K562 (cell line): ENCODE measurements at regions not wholly inside any gene's neighbourhood (a gene's known extent, or its start where the extent isn't known, plus 50 kb on each side); places are given as distances from the start of the nearest gene placed in this dataset.
A peak's percentile ranks its signal among the peaks of the same experiment; 100 is the strongest.

Source experiments
- ATAC-seq: fragments of 200-7000 bp; cut with Tn5 transposase; 3 replicates; pipeline ENCODE4 v1.9.1; 2020; ENCODE audit warnings: moderate library complexity
- BruUV-seq: library from RNA; stranded (reverse); fragments of 400-500 nt; replicated peaks from 2 replicates; lab custom pipeline; 2021; lab: Mats Ljungman, UMichigan
- CTCF ChIA-PET: fragments of 300-600 bp; formaldehyde crosslinking; extraction: SDS; loops from one replicate; lab custom pipeline; 2021; ENCODE audit warnings: low intra/inter-chr PET ratio; lab: Yijun Ruan, JAX
- POLR2A ChIA-PET: fragments of 300-600, 350-650 bp; sonication (Branson Sonifier 250); formaldehyde crosslinking; extraction: SDS; loops from one replicate; lab custom pipeline; 2021; ENCODE audit warnings: antibody characterized with exemption, inconsistent platforms; lab: Yijun Ruan, JAX
- DNase-seq, 4 experiments: peaks; one replicate each; pipeline versions ENCODE4 v3.0.0 to v3.0.0-alpha.2; 2011 to 2018; ENCODE audit warnings: low spot score in 3 of 4, mixed read lengths in 3 of 4; ENCODE audit errors: extremely low read depth in 1 of 4
- FAIRE-seq: peaks from 2 replicates; lab custom pipeline; 2011; peaks lifted over from hg19 to GRCh38; lab: Jason Lieb, UNC
- H2AFZ ChIP-seq: 2 replicates; pipeline ENCODE4 v1.6.0; 2011; ENCODE audit warnings: low read depth, low read length, control low read depth, inconsistent platforms
- H3K27ac ChIP-seq: fragments of 200-600 bp; 3 replicates; pipeline ENCODE4 v1.8.0; 2011; ENCODE audit warnings: low read depth, mild to moderate bottlenecking, control low read depth, inconsistent platforms, low read length, moderate library complexity, mixed read lengths; ENCODE audit errors: extremely low read depth
- H3K27me3 ChIP-seq, 2 experiments: fragments of 300-600 bp in 1 of 2; 2 replicates in 1 of 2; 3 replicates in 1 of 2; pipeline versions ENCODE4 v1.6.0 to v1.8.0; 2011; ENCODE audit warnings: inconsistent platforms in 2 of 2, low read length in 2 of 2, mild to moderate bottlenecking in 1 of 2, mixed read lengths in 1 of 2, moderate library complexity in 1 of 2; ENCODE audit not compliant: control insufficient read depth in 2 of 2, insufficient read depth in 2 of 2
- H3K36me3 ChIP-seq: fragments of 300-600 bp; 3 replicates; pipeline ENCODE4 v1.8.0; 2011; ENCODE audit warnings: mild to moderate bottlenecking, low read length, inconsistent platforms; ENCODE audit not compliant: control insufficient read depth, insufficient read depth
- H3K4me1 ChIP-seq, 2 experiments: fragments of 200-600 bp in 1 of 2; replicated peaks in 1 of 2; 2 replicates in 1 of 2; 3 replicates in 1 of 2; pipeline versions ENCODE4 v1.5.1 to v1.8.0; 2011; ENCODE audit warnings: inconsistent platforms in 2 of 2, low read length in 2 of 2, mild to moderate bottlenecking in 1 of 2, mixed read lengths in 1 of 2, moderate library complexity in 1 of 2; ENCODE audit not compliant: control insufficient read depth in 2 of 2, insufficient read depth in 2 of 2
- H3K4me2 ChIP-seq: 2 replicates; pipeline ENCODE4 v1.6.1; 2011; ENCODE audit warnings: low read length, control low read depth, inconsistent platforms, mixed read lengths; ENCODE audit not compliant: insufficient read depth
- H3K4me3 ChIP-seq: fragments of 200-600 bp; sonication (generic), shearing (Covaris generic); 2 replicates; pipeline ENCODE4 v1.5.1; 2016; ENCODE audit warnings: control low read depth, inconsistent platforms
- H3K79me2 ChIP-seq: fragments of 200-600 bp; 3 replicates; pipeline ENCODE4 v1.8.0; 2011; ENCODE audit warnings: low read length, inconsistent platforms; ENCODE audit not compliant: control insufficient read depth, insufficient read depth
- H3K9ac ChIP-seq, 2 experiments: 2 replicates each; pipeline versions ENCODE4 v1.6.0 to v1.6.1; 2011; ENCODE audit warnings: low read depth in 2 of 2, low read length in 2 of 2, control low read depth in 1 of 2, inconsistent platforms in 1 of 2, mild to moderate bottlenecking in 1 of 2, mixed read lengths in 1 of 2; ENCODE audit not compliant: insufficient read depth in 1 of 2
- H3K9me1 ChIP-seq: one replicate; pipeline ENCODE4 v1.6.0; 2011; ENCODE audit warnings: inconsistent platforms, mild to moderate bottlenecking, low read length, moderate library complexity; ENCODE audit not compliant: control insufficient read depth, insufficient read depth
- H3K9me3 ChIP-seq: replicated peaks from 2 replicates; pipeline ENCODE4 v1.5.1; 2011; ENCODE audit warnings: low read depth, low read length, inconsistent platforms; ENCODE audit not compliant: control insufficient read depth, insufficient read depth
- H4K20me1 ChIP-seq: replicated peaks from 2 replicates; pipeline ENCODE4 v1.6.1; 2011; ENCODE audit warnings: low read length, inconsistent platforms, mixed read lengths; ENCODE audit not compliant: control insufficient read depth, insufficient read depth
- ADNP ChIP-seq: fragments of 200-800 bp; sonication (Bioruptor generic); IDR thresholded peaks from 2 replicates; pipeline ENCODE4 v1.6.1; 2016; ENCODE audit warnings: missing genetic modification characterization, missing compliant biosample characterization
- DIDO1 ChIP-seq: fragments of 450-650 bp; IDR thresholded peaks from 2 replicates; pipeline ENCODE4 v1.6.1; 2016; ENCODE audit warnings: low read depth, missing biosample characterization, missing genetic modification characterization
- E2F3 ChIP-seq: fragments of 250-450 bp; sonication (Bioruptor Pico); IDR thresholded peaks from 2 replicates; pipeline ENCODE4 v1.4.0; 2020; ENCODE audit warnings: mild to moderate bottlenecking
- ERF ChIP-seq: fragments of 450-650 bp; formaldehyde crosslinking; IDR thresholded peaks from 2 replicates; pipeline ENCODE4 v1.4.0; 2020; ENCODE audit warnings: mild to moderate bottlenecking, mixed read lengths
- GATAD2A ChIP-seq: fragments of 450-650 bp; IDR thresholded peaks from 2 replicates; pipeline ENCODE4 v1.6.1; 2017
- HEY1 ChIP-seq: fragments of 250-450 bp; sonication (Bioruptor Pico); IDR thresholded peaks from 2 replicates; pipeline ENCODE4 v1.5.0; 2020; ENCODE audit warnings: mild to moderate bottlenecking, moderate library complexity, borderline replicate concordance
- NFXL1 ChIP-seq: fragments of 450-650 bp; formaldehyde crosslinking; IDR thresholded peaks from 2 replicates; pipeline ENCODE4 v1.4.0; 2021; ENCODE audit warnings: mild to moderate bottlenecking
- RAD51 ChIP-seq: fragments of 450-650 bp; IDR thresholded peaks from 2 replicates; pipeline ENCODE4 v1.7.1; 2016; ENCODE audit warnings: low read depth, mild to moderate bottlenecking, borderline replicate concordance
- RHOXF2B ChIP-seq: fragments of 250-450 bp; sonication (Bioruptor Pico); conservative IDR thresholded peaks from 2 replicates; pipeline ENCODE4 v1.5.1; 2021
- ZNF212 ChIP-seq: fragments of 450-650 bp; formaldehyde crosslinking; IDR thresholded peaks from 2 replicates; pipeline ENCODE4 v1.4.0; 2020; ENCODE audit warnings: mild to moderate bottlenecking
- ZNF445 ChIP-seq: fragments of 250-450 bp; sonication (Bioruptor Pico); IDR thresholded peaks from 2 replicates; pipeline ENCODE4 v1.4.0; 2020; ENCODE audit warnings: low read depth, mild to moderate bottlenecking, moderate library complexity
- ZSCAN32 ChIP-seq: fragments of 450-650 bp; formaldehyde crosslinking; IDR thresholded peaks from 2 replicates; pipeline ENCODE4 v1.4.0; 2020; ENCODE audit warnings: mild to moderate bottlenecking, moderate library complexity
- WGBS: fragments of 100-300 bp; shearing (Covaris generic); methylation state at CpG from one replicate; pipeline ENCODE4 v1.1.6; 2016; ENCODE audit warnings: low coverage, mixed read lengths; ENCODE audit not compliant: insufficient coverage; ENCODE audit errors: missing lambda C conversion rate; 5-methylcytosine and 5-hydroxymethylcytosine counted together
- in situ Hi-C: fragments of 300-500 bp; cut with MboI; formaldehyde crosslinking; loops from 4 replicates; pipeline ENCODE4 v1.15.0; 2018; ENCODE audit warnings: inconsistent platforms, mixed read lengths
- intact Hi-C: fragments of 100-400 bp; cut with micrococcal nuclease; formaldehyde crosslinking; loops from 2 replicates; pipeline ENCODE4 v1.14.2; 2022
- TF ChIP-seq, protein P1 (sequence below), 2 experiments: fragments of 450-650 bp in 1 of 2; IDR thresholded peaks; 2 replicates each; pipeline ENCODE4 v1.6.1; 2011 to 2017; ENCODE audit warnings: low read depth in 2 of 2, antibody characterized with exemption in 1 of 2, borderline replicate concordance in 1 of 2, low read length in 1 of 2, mild to moderate bottlenecking in 1 of 2, mixed read lengths in 1 of 2; ENCODE audit not compliant: control insufficient read depth in 1 of 2
- TF ChIP-seq, protein P2 (sequence below): sonication (generic); formaldehyde crosslinking; IDR thresholded peaks from 2 replicates; pipeline ENCODE4 v1.8.0; 2022; ENCODE audit warnings: mild to moderate bottlenecking, missing genetic modification reagents, borderline replicate concordance
- TF ChIP-seq, protein P3 (sequence below): fragments of 450-650 bp; IDR thresholded peaks from 2 replicates; pipeline ENCODE4 v1.6.1; 2016; ENCODE audit warnings: missing biosample characterization, missing genetic modification characterization

DNA sequence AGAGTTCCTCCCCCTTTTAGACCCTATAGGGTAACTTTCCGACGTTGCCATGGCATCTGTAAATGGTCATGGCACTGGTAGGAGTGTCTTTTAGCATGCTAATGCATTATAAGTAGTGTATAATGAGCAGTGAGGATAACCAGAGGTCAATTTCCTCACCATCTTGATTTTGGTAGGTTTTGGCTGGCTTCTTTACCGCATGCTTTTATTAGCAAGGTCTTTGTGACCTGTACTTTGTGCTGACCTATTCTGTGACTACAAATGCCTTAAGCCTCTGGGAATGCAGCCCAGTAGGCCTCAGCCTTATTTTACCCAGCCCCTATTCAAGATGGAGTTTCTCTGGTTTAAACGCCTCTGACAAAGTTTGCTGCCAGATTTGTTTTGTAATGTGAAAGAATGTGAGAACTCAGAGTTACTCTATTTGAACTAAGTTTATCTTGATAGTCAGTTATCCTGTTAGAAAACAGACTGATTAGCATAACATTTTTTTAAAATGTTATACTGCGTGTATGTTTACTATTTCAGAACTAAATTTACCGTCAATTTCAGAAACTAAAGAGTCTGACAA, 111.3 kb upstream of the PRSS16 start:
- in situ Hi-C loops (no loop called here), intact Hi-C loops (loop anchor here (10.0 kb wide), 1 partner anchor 801 kb away; no protein-coding TSS in a partner anchor)
- Histone ChIP-seq H3K27ac (peak overlapping the region; percentile 88), H3K79me2 (peaks cover 96% of the 10 kb centered on the region), H3K9me3 (no peaks in the 10 kb centered on the region), H3K36me3 (peaks cover 44% of the 10 kb centered on the region), H2AFZ (no peak overlapping the region), H3K4me2 (peak overlapping the region; percentile 92), H3K4me1 (peaks cover 13 to 17% of the 10 kb centered on the region in 2 experiments), H3K27me3 (no peaks in the 10 kb centered on the region), H4K20me1 (peaks cover 6% of the 10 kb centered on the region; the same call in 1 of the 2 replicates), H3K4me3 (peak overlapping the region; percentile 53), H3K9me1 (no peaks in the 10 kb centered on the region), H3K9ac (peak overlapping the region in 1 of 2 experiments; percentile 88; a peak in 2 of 4 replicates)
- 15% methylated on average over 6 of the region's 6 CpGs for WGBS
- ChIA-PET CTCF (no interaction called here), POLR2A (interaction anchor here (0.8 to 4.3 kb wide), 3 partner anchors 12 to 21 kb away, joined by 3 to 66 read pairs (median 19); a partner anchor contains a TSS)
- peak in 1 of 4 experiments; percentile 84 for DNase-seq
- BruUV-seq = no TSS peak
- peak; percentile 69 for FAIRE-seq
- ATAC-seq = no peak
- TF ChIP-seq E2F3 (CRISPR knock-in tag) (peak; percentile 87; the same call in 1 of the 2 replicates), ZSCAN32 (CRISPR knock-in tag) (peak; percentile 86), NFXL1 (CRISPR knock-in tag) (peak; percentile 92), RAD51 (no peak), ADNP (tag) (no peak), HEY1 (CRISPR knock-in tag) (peak; percentile 85; the same call in 1 of the 2 replicates), GATAD2A (peak; percentile 88), ZNF212 (CRISPR knock-in tag) (peak; percentile 88; the same call in 1 of the 2 replicates), ERF (CRISPR knock-in tag) (peak; percentile 97), DIDO1 (tag) (no peak), ZNF445 (CRISPR knock-in tag) (peak; percentile 79; the same call in 1 of the 2 replicates), RHOXF2B (CRISPR knock-in tag) (peak; percentile 95)
- TF ChIP-seq, protein P1, sequence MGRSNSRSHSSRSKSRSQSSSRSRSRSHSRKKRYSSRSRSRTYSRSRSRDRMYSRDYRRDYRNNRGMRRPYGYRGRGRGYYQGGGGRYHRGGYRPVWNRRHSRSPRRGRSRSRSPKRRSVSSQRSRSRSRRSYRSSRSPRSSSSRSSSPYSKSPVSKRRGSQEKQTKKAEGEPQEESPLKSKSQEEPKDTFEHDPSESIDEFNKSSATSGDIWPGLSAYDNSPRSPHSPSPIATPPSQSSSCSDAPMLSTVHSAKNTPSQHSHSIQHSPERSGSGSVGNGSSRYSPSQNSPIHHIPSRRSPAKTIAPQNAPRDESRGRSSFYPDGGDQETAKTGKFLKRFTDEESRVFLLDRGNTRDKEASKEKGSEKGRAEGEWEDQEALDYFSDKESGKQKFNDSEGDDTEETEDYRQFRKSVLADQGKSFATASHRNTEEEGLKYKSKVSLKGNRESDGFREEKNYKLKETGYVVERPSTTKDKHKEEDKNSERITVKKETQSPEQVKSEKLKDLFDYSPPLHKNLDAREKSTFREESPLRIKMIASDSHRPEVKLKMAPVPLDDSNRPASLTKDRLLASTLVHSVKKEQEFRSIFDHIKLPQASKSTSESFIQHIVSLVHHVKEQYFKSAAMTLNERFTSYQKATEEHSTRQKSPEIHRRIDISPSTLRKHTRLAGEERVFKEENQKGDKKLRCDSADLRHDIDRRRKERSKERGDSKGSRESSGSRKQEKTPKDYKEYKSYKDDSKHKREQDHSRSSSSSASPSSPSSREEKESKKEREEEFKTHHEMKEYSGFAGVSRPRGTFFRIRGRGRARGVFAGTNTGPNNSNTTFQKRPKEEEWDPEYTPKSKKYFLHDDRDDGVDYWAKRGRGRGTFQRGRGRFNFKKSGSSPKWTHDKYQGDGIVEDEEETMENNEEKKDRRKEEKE (IDR thresholded peaks at IDR 0.05; ENCODE audit: borderline replicate concordance in 1 of 2, control insufficient read depth in 1 of 2, low read depth in 2 of 2, low read length in 1 of 2) = 0 out of 4 replicates have a peak, but pooled peaks of 1 of the 2 experiments have one; percentile 15
- TF ChIP-seq, protein P2, sequence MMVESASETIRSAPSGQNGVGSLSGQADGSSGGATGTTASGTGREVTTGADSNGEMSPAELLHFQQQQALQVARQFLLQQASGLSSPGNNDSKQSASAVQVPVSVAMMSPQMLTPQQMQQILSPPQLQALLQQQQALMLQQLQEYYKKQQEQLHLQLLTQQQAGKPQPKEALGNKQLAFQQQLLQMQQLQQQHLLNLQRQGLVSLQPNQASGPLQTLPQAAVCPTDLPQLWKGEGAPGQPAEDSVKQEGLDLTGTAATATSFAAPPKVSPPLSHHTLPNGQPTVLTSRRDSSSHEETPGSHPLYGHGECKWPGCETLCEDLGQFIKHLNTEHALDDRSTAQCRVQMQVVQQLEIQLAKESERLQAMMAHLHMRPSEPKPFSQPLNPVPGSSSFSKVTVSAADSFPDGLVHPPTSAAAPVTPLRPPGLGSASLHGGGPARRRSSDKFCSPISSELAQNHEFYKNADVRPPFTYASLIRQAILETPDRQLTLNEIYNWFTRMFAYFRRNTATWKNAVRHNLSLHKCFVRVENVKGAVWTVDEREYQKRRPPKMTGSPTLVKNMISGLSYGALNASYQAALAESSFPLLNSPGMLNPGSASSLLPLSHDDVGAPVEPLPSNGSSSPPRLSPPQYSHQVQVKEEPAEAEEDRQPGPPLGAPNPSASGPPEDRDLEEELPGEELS (CRISPR knock-in tag) = 0 out of 2 replicates have a peak, but pooled peaks have one; percentile 27
- TF ChIP-seq, protein P3, sequence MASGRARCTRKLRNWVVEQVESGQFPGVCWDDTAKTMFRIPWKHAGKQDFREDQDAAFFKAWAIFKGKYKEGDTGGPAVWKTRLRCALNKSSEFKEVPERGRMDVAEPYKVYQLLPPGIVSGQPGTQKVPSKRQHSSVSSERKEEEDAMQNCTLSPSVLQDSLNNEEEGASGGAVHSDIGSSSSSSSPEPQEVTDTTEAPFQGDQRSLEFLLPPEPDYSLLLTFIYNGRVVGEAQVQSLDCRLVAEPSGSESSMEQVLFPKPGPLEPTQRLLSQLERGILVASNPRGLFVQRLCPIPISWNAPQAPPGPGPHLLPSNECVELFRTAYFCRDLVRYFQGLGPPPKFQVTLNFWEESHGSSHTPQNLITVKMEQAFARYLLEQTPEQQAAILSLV = peak; percentile 81; the same call in 1 of the 2 replicates
